ENCODE measurements at regions not wholly inside any gene's neighbourhood (a gene's known extent, or its start where the extent isn't known, plus 50 kb on each side); places are given as distances from the start of the nearest gene placed in this dataset.

DNA sequence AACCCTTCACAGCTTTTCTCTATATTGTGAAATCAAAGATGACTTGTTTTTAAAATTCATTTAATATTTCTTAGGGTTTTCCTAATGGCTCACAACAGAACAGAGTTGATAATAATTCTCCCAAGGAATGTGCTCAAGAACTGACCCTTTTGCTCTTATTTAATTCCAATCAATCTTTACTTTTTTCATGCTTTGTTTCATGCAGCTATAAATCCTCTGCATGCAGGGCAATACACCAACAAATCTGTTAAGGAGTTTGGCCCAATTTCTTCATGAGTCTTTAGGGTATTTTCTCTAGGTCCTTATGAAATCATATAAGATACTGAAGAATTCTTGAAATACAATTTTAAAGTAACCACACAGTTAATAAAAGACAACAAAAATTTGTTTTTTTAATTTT lies 264.2 kb downstream of the SLC6A15 start:
- no peak overlapping the region for H3K27ac Mint-ChIP-seq
- H4K20me1 ChIP-seq (ENCODE audit: insufficient read depth, low read length), result no peaks in the 10 kb centered on the region
- TF ChIP-seq CTCF (IDR thresholded peaks at IDR 0.05), result no peak
- H3K27me3 Mint-ChIP-seq (ENCODE audit: low read depth in 3 of 3), result peaks cover 0 to 2% (median 0%) of the 10 kb centered on the region in 3 donors
- no peak for DNase-seq
- no peaks in the 10 kb centered on the region for H3K36me3 ChIP-seq (replicated peaks in 1 of 2; ENCODE audit: control insufficient read depth in 1 of 2, insufficient read depth in 2 of 2, low read length in 2 of 2)
- no peaks in the 10 kb centered on the region for H3K4me1 Mint-ChIP-seq
- no peaks in the 10 kb centered on the region for H3K36me3 Mint-ChIP-seq
- no peak overlapping the region for H3K4me3 ChIP-seq (replicated peaks in 1 of 3; ENCODE audit: low read depth in 2 of 3, low read length in 3 of 3)
- H3K27ac ChIP-seq (ENCODE audit: low read depth in 1 of 2, low read length in 2 of 2), result no peak overlapping the region
- H3K9ac ChIP-seq (ENCODE audit: insufficient read depth, low read length, poor library complexity, severe bottlenecking), result no peak overlapping the region
- H3K27me3 ChIP-seq (ENCODE audit: control insufficient read depth in 2 of 2, insufficient read depth in 2 of 2, low read length in 2 of 2), result no peaks in the 10 kb centered on the region
- H3K4me2 ChIP-seq (replicated peaks; ENCODE audit: extremely low read depth, low read length, poor library complexity, severe bottlenecking), result no peak overlapping the region
- no peaks in the 10 kb centered on the region for H3K9me3 ChIP-seq (replicated peaks in 1 of 2; ENCODE audit: control insufficient read depth in 1 of 2, insufficient read depth in 1 of 2, low read length in 2 of 2)
- H3K4me3 Mint-ChIP-seq, result no peak overlapping the region
- no peaks in the 10 kb centered on the region for H3K79me2 ChIP-seq (ENCODE audit: insufficient read depth, low read length)
- no peaks in the 10 kb centered on the region for H3K9me3 Mint-ChIP-seq
- H3K4me1 ChIP-seq (ENCODE audit: control insufficient read depth in 1 of 2, insufficient read depth in 2 of 2, low read length in 2 of 2), result no peaks in the 10 kb centered on the region
- intact Hi-C loops (cut with micrococcal nuclease), result no loop called here
- H2AFZ ChIP-seq (ENCODE audit: insufficient read depth, low read depth, low read length, poor library complexity, severe bottlenecking), result no peak overlapping the region

DNA sequence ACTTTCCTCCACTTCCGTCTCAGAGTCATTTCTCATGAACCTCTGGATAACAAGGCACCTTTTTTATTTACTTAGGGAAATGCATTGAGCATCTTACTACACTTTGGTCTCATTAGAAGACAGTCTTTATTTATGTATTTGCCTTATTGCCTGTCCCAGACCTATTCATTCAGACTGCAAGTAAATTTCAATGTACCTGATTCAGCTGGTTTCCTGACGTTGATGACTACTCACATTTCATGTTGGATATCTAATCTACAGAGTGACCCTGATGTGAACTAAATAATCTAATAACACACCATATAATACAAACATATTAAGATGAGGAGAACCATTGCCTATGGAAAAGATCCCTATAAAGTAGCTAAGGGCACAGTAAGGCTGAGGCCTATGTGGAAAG lies 267.7 kb downstream of the SLC6A15 start:
- H3K9me3 ChIP-seq (replicated peaks in 1 of 2; ENCODE audit: control insufficient read depth in 1 of 2, insufficient read depth in 1 of 2, low read length in 2 of 2), result no peaks in the 10 kb centered on the region
- H3K79me2 ChIP-seq (ENCODE audit: insufficient read depth, low read length), result no peaks in the 10 kb centered on the region
- H3K9ac ChIP-seq (ENCODE audit: insufficient read depth, low read length, poor library complexity, severe bottlenecking), result no peak overlapping the region
- no peaks in the 10 kb centered on the region for H3K4me1 ChIP-seq (ENCODE audit: control insufficient read depth in 1 of 2, insufficient read depth in 2 of 2, low read length in 2 of 2)
- peaks cover 0 to under 1% (median 0%) of the 10 kb centered on the region in 3 donors for H3K27me3 Mint-ChIP-seq (ENCODE audit: low read depth in 3 of 3)
- no peaks in the 10 kb centered on the region for H3K4me1 Mint-ChIP-seq
- intact Hi-C loops (cut with micrococcal nuclease), result no loop called here
- no peaks in the 10 kb centered on the region for H3K36me3 Mint-ChIP-seq
- DNase-seq, result no peak
- no peaks in the 10 kb centered on the region for H3K36me3 ChIP-seq (replicated peaks in 1 of 2; ENCODE audit: control insufficient read depth in 1 of 2, insufficient read depth in 2 of 2, low read length in 2 of 2)
- no peak overlapping the region for H3K4me2 ChIP-seq (replicated peaks; ENCODE audit: extremely low read depth, low read length, poor library complexity, severe bottlenecking)
- H3K9me3 Mint-ChIP-seq, result no peaks in the 10 kb centered on the region
- H3K4me3 Mint-ChIP-seq, result no peak overlapping the region
- no peaks in the 10 kb centered on the region for H4K20me1 ChIP-seq (ENCODE audit: insufficient read depth, low read length)
- no peak for TF ChIP-seq CTCF (IDR thresholded peaks at IDR 0.05)
- no peaks in the 10 kb centered on the region for H3K27me3 ChIP-seq (ENCODE audit: control insufficient read depth in 2 of 2, insufficient read depth in 2 of 2, low read length in 2 of 2)
- no peak overlapping the region for H2AFZ ChIP-seq (ENCODE audit: insufficient read depth, low read depth, low read length, poor library complexity, severe bottlenecking)
- H3K4me3 ChIP-seq (replicated peaks in 1 of 3; ENCODE audit: low read depth in 2 of 3, low read length in 3 of 3), result no peak overlapping the region
- no peak overlapping the region for H3K27ac ChIP-seq (ENCODE audit: low read depth in 1 of 2, low read length in 2 of 2)
- no peak overlapping the region for H3K27ac Mint-ChIP-seq
- no CpG with 5 or more reads among the region's 2 CpGs for WGBS (ENCODE audit: insufficient coverage)

Data from CD14-positive monocyte (primary cell).